Hepatocyte (in vitro differentiated cells): ENCODE measurements at regions not wholly inside any gene's neighbourhood (a gene's known extent, or its start where the extent isn't known, plus 50 kb on each side); places are given as distances from the start of the nearest gene placed in this dataset.
"Not testable (repeated sequence)": the region's sequence is repeated elsewhere in the genome, so short reads cannot be mapped to it uniquely, and the experiment has no call there.

Experiments
- EZH2phosphoT487 ChIP-seq: fragments of 200-600 bp; sonication (generic); IDR thresholded peaks from one replicate; pipeline ENCODE4 v1.6.1; 2018; ENCODE audit warnings: antibody characterized with exemption, mild to moderate bottlenecking, low read depth, moderate library complexity; ENCODE audit not compliant: unreplicated experiment, severe bottlenecking
- TF ChIP-seq, protein P1 (sequence below): fragments of 200-600 bp; sonication (generic); IDR thresholded peaks from 2 replicates; pipeline ENCODE4 v1.5.1; 2016; ENCODE audit warnings: antibody characterized with exemption, mild to moderate bottlenecking; ENCODE audit not compliant: poor library complexity

DNA sequence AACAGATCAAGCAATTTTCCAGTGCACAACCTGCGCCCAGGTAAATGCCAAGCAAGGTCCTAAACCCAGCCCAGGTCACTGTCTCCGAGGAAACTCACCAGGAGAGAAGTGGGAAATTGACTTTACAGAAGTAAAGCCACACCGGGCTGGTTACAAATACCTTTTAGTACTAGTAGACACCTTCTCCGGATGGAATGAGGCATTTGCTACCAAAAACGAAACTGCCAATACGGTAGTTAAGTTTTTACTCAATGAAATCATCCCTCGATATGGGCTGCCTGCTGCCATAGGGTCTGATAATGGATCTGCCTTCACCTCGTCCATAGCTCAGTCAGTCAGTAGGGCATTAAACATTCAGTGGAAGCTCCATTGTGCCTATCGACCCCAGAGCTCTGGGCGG is 459.0 kb upstream of the HTR1E start:
- TF ChIP-seq, protein P1, sequence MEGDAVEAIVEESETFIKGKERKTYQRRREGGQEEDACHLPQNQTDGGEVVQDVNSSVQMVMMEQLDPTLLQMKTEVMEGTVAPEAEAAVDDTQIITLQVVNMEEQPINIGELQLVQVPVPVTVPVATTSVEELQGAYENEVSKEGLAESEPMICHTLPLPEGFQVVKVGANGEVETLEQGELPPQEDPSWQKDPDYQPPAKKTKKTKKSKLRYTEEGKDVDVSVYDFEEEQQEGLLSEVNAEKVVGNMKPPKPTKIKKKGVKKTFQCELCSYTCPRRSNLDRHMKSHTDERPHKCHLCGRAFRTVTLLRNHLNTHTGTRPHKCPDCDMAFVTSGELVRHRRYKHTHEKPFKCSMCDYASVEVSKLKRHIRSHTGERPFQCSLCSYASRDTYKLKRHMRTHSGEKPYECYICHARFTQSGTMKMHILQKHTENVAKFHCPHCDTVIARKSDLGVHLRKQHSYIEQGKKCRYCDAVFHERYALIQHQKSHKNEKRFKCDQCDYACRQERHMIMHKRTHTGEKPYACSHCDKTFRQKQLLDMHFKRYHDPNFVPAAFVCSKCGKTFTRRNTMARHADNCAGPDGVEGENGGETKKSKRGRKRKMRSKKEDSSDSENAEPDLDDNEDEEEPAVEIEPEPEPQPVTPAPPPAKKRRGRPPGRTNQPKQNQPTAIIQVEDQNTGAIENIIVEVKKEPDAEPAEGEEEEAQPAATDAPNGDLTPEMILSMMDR: not testable (repeated sequence)
- TF ChIP-seq EZH2phosphoT487: not testable (repeated sequence)
